Calu3 (cell line): ENCODE measurements at regions not wholly inside any gene's neighbourhood (a gene's known extent, or its start where the extent isn't known, plus 50 kb on each side); places are given as distances from the start of the nearest gene placed in this dataset.

Experiments used
- BruUV-seq: library from RNA; stranded (reverse); fragments of 400-500 nt; replicated peaks from 2 replicates; lab custom pipeline; 2021; lab: Mats Ljungman, UMichigan
- CTCF ChIA-PET: fragments of 300-600 bp; sonication (Branson Sonifier 250); formaldehyde crosslinking; loops from one replicate; lab custom pipeline; 2022; ENCODE audit warnings: antibody characterized with exemption; lab: Charles Lee
- DNase-seq: peaks from one replicate; pipeline ENCODE4 v3.0.0; 2022
- H3K27ac Mint-ChIP-seq: one replicate; pipeline ENCODE4 v1.8.0; 2022; ENCODE audit warnings: mixed read lengths; ENCODE audit not compliant: unreplicated experiment
- H3K27me3 Mint-ChIP-seq: one replicate; pipeline ENCODE4 v1.8.0; 2022; ENCODE audit warnings: mixed read lengths; ENCODE audit not compliant: unreplicated experiment
- H3K36me3 Mint-ChIP-seq: one replicate; pipeline ENCODE4 v1.8.0; 2022; ENCODE audit warnings: mild to moderate bottlenecking, moderate library complexity, mixed read lengths; ENCODE audit not compliant: insufficient read depth, unreplicated experiment
- H3K4me1 Mint-ChIP-seq: one replicate; pipeline ENCODE4 v1.8.0; 2022; ENCODE audit warnings: mild to moderate bottlenecking, low read depth, mixed read lengths; ENCODE audit not compliant: unreplicated experiment
- H3K4me3 Mint-ChIP-seq: one replicate; pipeline ENCODE4 v1.8.0; 2022; ENCODE audit warnings: mild to moderate bottlenecking, low read depth, moderate library complexity, mixed read lengths; ENCODE audit not compliant: unreplicated experiment
- H3K9me3 Mint-ChIP-seq: one replicate; pipeline ENCODE4 v1.8.0; 2022; ENCODE audit warnings: low read depth, mixed read lengths; ENCODE audit not compliant: unreplicated experiment
- intact Hi-C: fragments of 100-400 bp; cut with micrococcal nuclease; formaldehyde crosslinking; loops from one replicate; pipeline ENCODE4 v1.10.0; 2022; ENCODE audit not compliant: unreplicated experiment
- TF ChIP-seq, protein P1 (sequence below): fragments of 200-600 bp; IDR thresholded peaks from one replicate; pipeline ENCODE4 v1.8.0; 2022; ENCODE audit warnings: antibody characterized with exemption; ENCODE audit not compliant: unreplicated experiment

- TF ChIP-seq, protein P1, sequence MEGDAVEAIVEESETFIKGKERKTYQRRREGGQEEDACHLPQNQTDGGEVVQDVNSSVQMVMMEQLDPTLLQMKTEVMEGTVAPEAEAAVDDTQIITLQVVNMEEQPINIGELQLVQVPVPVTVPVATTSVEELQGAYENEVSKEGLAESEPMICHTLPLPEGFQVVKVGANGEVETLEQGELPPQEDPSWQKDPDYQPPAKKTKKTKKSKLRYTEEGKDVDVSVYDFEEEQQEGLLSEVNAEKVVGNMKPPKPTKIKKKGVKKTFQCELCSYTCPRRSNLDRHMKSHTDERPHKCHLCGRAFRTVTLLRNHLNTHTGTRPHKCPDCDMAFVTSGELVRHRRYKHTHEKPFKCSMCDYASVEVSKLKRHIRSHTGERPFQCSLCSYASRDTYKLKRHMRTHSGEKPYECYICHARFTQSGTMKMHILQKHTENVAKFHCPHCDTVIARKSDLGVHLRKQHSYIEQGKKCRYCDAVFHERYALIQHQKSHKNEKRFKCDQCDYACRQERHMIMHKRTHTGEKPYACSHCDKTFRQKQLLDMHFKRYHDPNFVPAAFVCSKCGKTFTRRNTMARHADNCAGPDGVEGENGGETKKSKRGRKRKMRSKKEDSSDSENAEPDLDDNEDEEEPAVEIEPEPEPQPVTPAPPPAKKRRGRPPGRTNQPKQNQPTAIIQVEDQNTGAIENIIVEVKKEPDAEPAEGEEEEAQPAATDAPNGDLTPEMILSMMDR = no peak
- Mint-ChIP-seq H3K27me3 (no peaks in the 10 kb centered on the region), H3K27ac (no peak overlapping the region), H3K4me3 (no peak overlapping the region), H3K4me1 (no peaks in the 10 kb centered on the region), H3K36me3 (no peaks in the 10 kb centered on the region), H3K9me3 (no peaks in the 10 kb centered on the region)
- intact Hi-C loops = no loop called here
- CTCF ChIA-PET = no interaction called here
- no TSS peak for BruUV-seq
- DNase-seq = no peak
Measured at GRCh38 chr13:61901946-61902541, 486.4 kb upstream of the PCDH20 start.

GRCh38 chr13:61900033-61900432 is 484.4 kb upstream of the PCDH20 start:
- H3K4me1 Mint-ChIP-seq = no peaks in the 10 kb centered on the region
- DNase-seq = no peak
- H3K27ac Mint-ChIP-seq = no peak overlapping the region
- no peak overlapping the region for H3K4me3 Mint-ChIP-seq
- CTCF ChIA-PET = no interaction called here
- intact Hi-C loops = no loop called here
- no peaks in the 10 kb centered on the region for H3K27me3 Mint-ChIP-seq
- BruUV-seq = no TSS peak
- H3K9me3 Mint-ChIP-seq = no peaks in the 10 kb centered on the region
- no peaks in the 10 kb centered on the region for H3K36me3 Mint-ChIP-seq
- TF ChIP-seq, protein P1 = no peak

- Mint-ChIP-seq H3K9me3 (no peaks in the 10 kb centered on the region), H3K27me3 (no peaks in the 10 kb centered on the region), H3K36me3 (no peaks in the 10 kb centered on the region), H3K4me1 (no peaks in the 10 kb centered on the region), H3K27ac (no peak overlapping the region), H3K4me3 (no peak overlapping the region)
- intact Hi-C loops = no loop called here
- no TSS peak for BruUV-seq
- no peak for DNase-seq
- CTCF ChIA-PET = no interaction called here
- TF ChIP-seq, protein P1 = no peak
Measured at GRCh38 chr13:61898207-61898606, 482.6 kb upstream of the PCDH20 start.

DNA sequence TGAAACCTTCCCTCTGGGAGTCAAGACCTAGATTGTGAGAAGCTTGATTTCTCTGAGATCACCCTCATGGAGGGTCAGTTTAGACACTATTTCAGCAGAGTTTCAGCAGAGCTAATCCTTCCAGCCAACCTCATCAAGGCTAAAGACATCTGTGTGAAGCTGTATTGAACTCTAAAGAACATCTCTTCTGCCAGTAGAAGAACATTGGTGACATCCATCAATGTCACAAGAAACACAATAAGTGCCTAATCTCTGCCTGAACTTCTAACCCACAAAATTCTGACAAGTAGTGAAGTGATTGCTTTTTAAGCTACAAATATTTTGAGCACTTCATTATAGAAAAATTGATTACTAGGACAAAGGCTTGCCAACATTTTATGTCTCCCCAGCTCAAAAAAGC is 475.8 kb upstream of the PCDH20 start:
- Mint-ChIP-seq H3K4me1 (no peaks in the 10 kb centered on the region), H3K27me3 (no peaks in the 10 kb centered on the region), H3K36me3 (no peaks in the 10 kb centered on the region), H3K9me3 (no peaks in the 10 kb centered on the region), H3K27ac (no peak overlapping the region), H3K4me3 (no peak overlapping the region)
- intact Hi-C loops = no loop called here
- TF ChIP-seq, protein P1 = no peak
- CTCF ChIA-PET = no interaction called here
- no peak for DNase-seq
- no TSS peak for BruUV-seq
